ENCODE measurements at regions not wholly inside any gene's neighbourhood (a gene's known extent, or its start where the extent isn't known, plus 50 kb on each side); places are given as distances from the start of the nearest gene placed in this dataset.

- Histone ChIP-seq H3K27me3 (ENCODE audit: insufficient read depth, insufficient read length) (no peaks in the 10 kb centered on the region), H3K9me3 (ENCODE audit: insufficient read depth, low read length) (no peaks in the 10 kb centered on the region), H3K36me3 (ENCODE audit: insufficient read depth, insufficient read length, low read length) (no peaks in the 10 kb centered on the region), H3K9ac (ENCODE audit: insufficient read length, low read depth) (no peak overlapping the region), H3K4me1 (ENCODE audit: insufficient read depth, insufficient read length) (no peaks in the 10 kb centered on the region), H3K4me3 (ENCODE audit: insufficient read length, low read depth) (no peak overlapping the region)
- TF ChIP-seq YY1 (IDR thresholded peaks at IDR 0.05; ENCODE audit: insufficient read depth, insufficient read length): no peak
- TF ChIP-seq ZNF274 (IDR thresholded peaks at IDR 0.05; ENCODE audit: low read depth, low read length): no peak
- no peak for TF ChIP-seq SUZ12 (IDR thresholded peaks at IDR 0.05; ENCODE audit: extremely low read depth, insufficient read depth, insufficient read length)
- DNase-seq (ENCODE audit: low read depth, low spot score): no peak
Measured at GRCh38 chr11:19539861-19540260, 172.8 kb upstream of the NAV2 start.

DNA sequence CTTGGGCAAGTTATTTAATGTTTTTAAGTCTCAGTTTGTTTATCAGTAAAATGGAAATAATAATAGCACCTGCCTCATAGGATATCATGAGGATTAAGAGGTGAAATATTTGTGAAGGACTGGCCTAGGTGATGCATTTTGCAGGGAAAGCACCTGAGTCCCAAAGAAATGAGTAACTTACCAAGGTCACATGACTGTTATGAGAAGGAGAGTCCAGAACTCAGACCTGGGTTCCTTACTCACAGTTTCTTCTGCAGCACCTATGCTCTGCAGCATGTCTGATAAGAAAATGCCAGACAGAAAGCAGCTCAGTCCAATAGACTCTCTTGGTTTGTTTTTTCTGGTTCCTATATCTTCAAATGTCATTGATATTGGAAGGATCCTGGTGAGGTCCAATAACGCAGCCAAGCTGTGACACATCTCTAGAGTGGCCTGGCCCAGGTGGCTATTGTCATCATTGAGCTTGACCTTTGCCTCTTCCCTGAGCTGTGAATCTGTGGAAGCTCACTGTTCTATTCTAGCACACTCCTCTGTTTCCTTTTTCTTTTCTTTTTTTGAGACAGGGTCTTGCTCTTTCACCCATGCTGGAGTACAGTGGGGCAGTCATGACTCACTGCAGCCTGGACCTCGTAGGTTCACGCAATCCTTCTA, 174.7 kb upstream of the NAV2 start:
- Histone ChIP-seq H3K36me3 (ENCODE audit: insufficient read depth, insufficient read length, low read length) (no peaks in the 10 kb centered on the region), H3K4me1 (ENCODE audit: insufficient read depth, insufficient read length) (no peaks in the 10 kb centered on the region), H3K27me3 (ENCODE audit: insufficient read depth, insufficient read length) (no peaks in the 10 kb centered on the region), H3K4me3 (ENCODE audit: insufficient read length, low read depth) (no peak overlapping the region), H3K9ac (ENCODE audit: insufficient read length, low read depth) (no peak overlapping the region), H3K9me3 (ENCODE audit: insufficient read depth, low read length) (no peaks in the 10 kb centered on the region)
- no peak for DNase-seq (ENCODE audit: low read depth, low spot score)
- TF ChIP-seq ZNF274 (IDR thresholded peaks at IDR 0.05; ENCODE audit: low read depth, low read length) (no peak), SUZ12 (IDR thresholded peaks at IDR 0.05; ENCODE audit: extremely low read depth, insufficient read depth, insufficient read length) (no peak), YY1 (IDR thresholded peaks at IDR 0.05; ENCODE audit: insufficient read depth, insufficient read length) (no peak)

- DNase-seq (ENCODE audit: low read depth, low spot score): no peak
- no peaks in the 10 kb centered on the region for H3K36me3 ChIP-seq (ENCODE audit: insufficient read depth, insufficient read length, low read length)
- no peak overlapping the region for H3K9ac ChIP-seq (ENCODE audit: insufficient read length, low read depth)
- no peak for TF ChIP-seq YY1 (IDR thresholded peaks at IDR 0.05; ENCODE audit: insufficient read depth, insufficient read length)
- TF ChIP-seq SUZ12 (IDR thresholded peaks at IDR 0.05; ENCODE audit: extremely low read depth, insufficient read depth, insufficient read length): no peak
- no peak for TF ChIP-seq ZNF274 (IDR thresholded peaks at IDR 0.05; ENCODE audit: low read depth, low read length)
- no peaks in the 10 kb centered on the region for H3K4me1 ChIP-seq (ENCODE audit: insufficient read depth, insufficient read length)
- H3K27me3 ChIP-seq (ENCODE audit: insufficient read depth, insufficient read length): no peaks in the 10 kb centered on the region
- no peak overlapping the region for H3K4me3 ChIP-seq (ENCODE audit: insufficient read length, low read depth)
- H3K9me3 ChIP-seq (ENCODE audit: insufficient read depth, low read length): no peaks in the 10 kb centered on the region
Measured at GRCh38 chr11:19536131-19536530, 176.5 kb upstream of the NAV2 start.

DNA sequence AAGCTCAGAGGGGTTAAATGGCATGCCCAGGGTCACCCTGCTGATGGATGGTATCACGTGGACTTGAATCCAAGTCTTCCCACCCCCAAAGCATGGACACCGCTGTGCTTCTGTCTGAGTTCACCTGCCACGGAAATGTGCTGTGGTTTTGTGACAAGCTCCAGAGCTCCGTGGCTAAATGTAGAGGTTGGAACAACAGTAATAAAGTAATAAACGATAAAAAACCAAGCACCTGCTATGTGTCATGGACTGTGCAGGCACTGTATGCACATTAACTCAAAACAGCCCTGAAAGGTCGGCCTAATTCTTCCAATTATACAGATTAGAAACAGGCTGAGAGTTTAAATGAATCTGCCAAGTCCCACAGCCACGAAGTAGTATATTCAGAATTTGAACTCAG, 182.1 kb upstream of the NAV2 start:
- H3K36me3 ChIP-seq (ENCODE audit: insufficient read depth, insufficient read length, low read length): no peaks in the 10 kb centered on the region
- no peak for DNase-seq (ENCODE audit: low read depth, low spot score)
- no peaks in the 10 kb centered on the region for H3K27me3 ChIP-seq (ENCODE audit: insufficient read depth, insufficient read length)
- no peaks in the 10 kb centered on the region for H3K9me3 ChIP-seq (ENCODE audit: insufficient read depth, low read length)
- H3K4me3 ChIP-seq (ENCODE audit: insufficient read length, low read depth): no peak overlapping the region
- no peak overlapping the region for H3K9ac ChIP-seq (ENCODE audit: insufficient read length, low read depth)
- no peaks in the 10 kb centered on the region for H3K4me1 ChIP-seq (ENCODE audit: insufficient read depth, insufficient read length)
- no peak for TF ChIP-seq ZNF274 (IDR thresholded peaks at IDR 0.05; ENCODE audit: low read depth, low read length)

GRCh38 chr11:19526119-19526518, 186.5 kb upstream of the NAV2 start:
- H3K27me3 ChIP-seq (ENCODE audit: insufficient read depth, insufficient read length): no peaks in the 10 kb centered on the region
- H3K36me3 ChIP-seq (ENCODE audit: insufficient read depth, insufficient read length, low read length): no peaks in the 10 kb centered on the region
- peaks cover 5% of the 10 kb centered on the region for H3K4me1 ChIP-seq (ENCODE audit: insufficient read depth, insufficient read length)
- TF ChIP-seq SUZ12 (IDR thresholded peaks at IDR 0.05; ENCODE audit: extremely low read depth, insufficient read depth, insufficient read length) (no peak), YY1 (IDR thresholded peaks at IDR 0.05; ENCODE audit: insufficient read depth, insufficient read length) (no peak), ZNF274 (IDR thresholded peaks at IDR 0.05; ENCODE audit: low read depth, low read length) (no peak)
- no peak overlapping the region for H3K4me3 ChIP-seq (ENCODE audit: insufficient read length, low read depth)
- no peak overlapping the region for H3K9ac ChIP-seq (ENCODE audit: insufficient read length, low read depth)
- no peaks in the 10 kb centered on the region for H3K9me3 ChIP-seq (ENCODE audit: insufficient read depth, low read length)
- DNase-seq (ENCODE audit: low read depth, low spot score): no peak

GRCh38 chr11:19525714-19526113, 186.9 kb upstream of the NAV2 start:
- no peak for TF ChIP-seq ZNF274 (IDR thresholded peaks at IDR 0.05; ENCODE audit: low read depth, low read length)
- no peak for TF ChIP-seq SUZ12 (IDR thresholded peaks at IDR 0.05; ENCODE audit: extremely low read depth, insufficient read depth, insufficient read length)
- TF ChIP-seq YY1 (IDR thresholded peaks at IDR 0.05; ENCODE audit: insufficient read depth, insufficient read length): no peak
- peaks cover 5% of the 10 kb centered on the region for H3K4me1 ChIP-seq (ENCODE audit: insufficient read depth, insufficient read length)
- no peak for DNase-seq (ENCODE audit: low read depth, low spot score)
- H3K4me3 ChIP-seq (ENCODE audit: insufficient read length, low read depth): no peak overlapping the region
- H3K9ac ChIP-seq (ENCODE audit: insufficient read length, low read depth): no peak overlapping the region
- no peaks in the 10 kb centered on the region for H3K9me3 ChIP-seq (ENCODE audit: insufficient read depth, low read length)
- H3K36me3 ChIP-seq (ENCODE audit: insufficient read depth, insufficient read length, low read length): no peaks in the 10 kb centered on the region
- no peaks in the 10 kb centered on the region for H3K27me3 ChIP-seq (ENCODE audit: insufficient read depth, insufficient read length)

GRCh38 chr11:19525276-19525675, 187.4 kb upstream of the NAV2 start:
- Histone ChIP-seq H3K27me3 (ENCODE audit: insufficient read depth, insufficient read length) (no peaks in the 10 kb centered on the region), H3K4me3 (ENCODE audit: insufficient read length, low read depth) (no peak overlapping the region), H3K9me3 (ENCODE audit: insufficient read depth, low read length) (no peaks in the 10 kb centered on the region), H3K36me3 (ENCODE audit: insufficient read depth, insufficient read length, low read length) (no peaks in the 10 kb centered on the region), H3K4me1 (ENCODE audit: insufficient read depth, insufficient read length) (peaks cover 7% of the 10 kb centered on the region), H3K9ac (ENCODE audit: insufficient read length, low read depth) (no peak overlapping the region)
- no peak for DNase-seq (ENCODE audit: low read depth, low spot score)
- TF ChIP-seq YY1 (IDR thresholded peaks at IDR 0.05; ENCODE audit: insufficient read depth, insufficient read length): no peak
- TF ChIP-seq SUZ12 (IDR thresholded peaks at IDR 0.05; ENCODE audit: extremely low read depth, insufficient read depth, insufficient read length): no peak
- no peak for TF ChIP-seq ZNF274 (IDR thresholded peaks at IDR 0.05; ENCODE audit: low read depth, low read length)
